GM23338 (cell line): ENCODE measurements at regions not wholly inside any gene's neighbourhood (a gene's known extent, or its start where the extent isn't known, plus 50 kb on each side); places are given as distances from the start of the nearest gene placed in this dataset.

Source experiments
- ATAC-seq: fragments of 200-7000 bp; cut with Tn5 transposase; 3 replicates; pipeline ENCODE4 v1.9.1; 2020
- DNase-seq: peaks from one replicate; pipeline ENCODE4 v3.0.0-alpha.2; 2015; ENCODE audit warnings: low spot score
- H2AFZ ChIP-seq: fragments of 200-600 bp; sonication (generic); 2 replicates; pipeline ENCODE4 v1.8.0; 2016; ENCODE audit warnings: antibody characterized with exemption, mild to moderate bottlenecking, moderate library complexity
- H3F3A ChIP-seq: fragments of 200-600 bp; sonication (generic); replicated peaks from 2 replicates; pipeline ENCODE4 v1.8.0; 2017; ENCODE audit warnings: antibody characterized with exemption, mixed run types, low read depth
- H3K27ac ChIP-seq: fragments of 200-600 bp; sonication (generic); 2 replicates; pipeline ENCODE4 v1.6.1; 2016; ENCODE audit warnings: low read depth
- H3K27me3 ChIP-seq: fragments of 200-600 bp; sonication (generic); 2 replicates; pipeline ENCODE4 v1.8.0; 2016; ENCODE audit warnings: mild to moderate bottlenecking, mixed run types, moderate library complexity; ENCODE audit not compliant: insufficient read depth
- H3K36me3 ChIP-seq: fragments of 200-600 bp; sonication (generic); 2 replicates; pipeline ENCODE4 v1.8.0; 2016; ENCODE audit warnings: mild to moderate bottlenecking; ENCODE audit not compliant: insufficient read depth
- H3K4me1 ChIP-seq: fragments of 200-600 bp; sonication (generic); 2 replicates; pipeline ENCODE4 v1.8.0; 2016; ENCODE audit warnings: mild to moderate bottlenecking, moderate library complexity; ENCODE audit not compliant: insufficient read depth
- H3K4me2 ChIP-seq: fragments of 200-600 bp; sonication (generic); 2 replicates; pipeline ENCODE4 v1.7.1; 2017; ENCODE audit warnings: mixed run types
- H3K4me3 ChIP-seq: fragments of 200-600 bp; sonication (generic); 2 replicates; pipeline ENCODE4 v1.6.1; 2016; ENCODE audit warnings: mixed run types
- H3K79me2 ChIP-seq: fragments of 200-600 bp; sonication (generic); replicated peaks from 2 replicates; pipeline ENCODE4 v1.8.0; 2017; ENCODE audit warnings: mild to moderate bottlenecking; ENCODE audit not compliant: insufficient read depth
- H3K9me2 ChIP-seq: fragments of 200-600 bp; sonication (generic); 2 replicates; pipeline ENCODE4 v1.8.0; 2017; ENCODE audit not compliant: insufficient read depth
- H4K20me1 ChIP-seq: fragments of 200-600 bp; sonication (generic); replicated peaks from 2 replicates; pipeline ENCODE4 v1.8.0; 2017; ENCODE audit warnings: mild to moderate bottlenecking; ENCODE audit not compliant: insufficient read depth
- H3K27ac Mint-ChIP-seq: 2 replicates; pipeline ENCODE4 v1.8.0; 2020; ENCODE audit warnings: inconsistent platforms, mild to moderate bottlenecking, moderate library complexity, mixed read lengths
- H3K27me3 Mint-ChIP-seq: 3 replicates; pipeline ENCODE4 v1.8.0; 2022; ENCODE audit warnings: low read depth, mild to moderate bottlenecking, moderate library complexity, mixed read lengths, inconsistent platforms; ENCODE audit not compliant: insufficient read depth, poor library complexity
- H3K36me3 Mint-ChIP-seq: 3 replicates; pipeline ENCODE4 v1.8.0; 2021; ENCODE audit warnings: low read depth, mild to moderate bottlenecking, inconsistent platforms, moderate library complexity, mixed read lengths
- H3K4me1 Mint-ChIP-seq: 3 replicates; pipeline ENCODE4 v1.8.0; 2020; ENCODE audit warnings: mild to moderate bottlenecking, inconsistent platforms, mixed read lengths
- H3K4me3 Mint-ChIP-seq: 3 replicates; pipeline ENCODE4 v1.8.0; 2021; ENCODE audit warnings: moderate library complexity, mild to moderate bottlenecking, inconsistent platforms, mixed read lengths
- H3K9me3 Mint-ChIP-seq: 3 replicates; pipeline ENCODE4 v1.8.0; 2020; ENCODE audit warnings: moderate library complexity, mild to moderate bottlenecking, inconsistent platforms, mixed read lengths
- CREB1 ChIP-seq: fragments of 250-450 bp; sonication (Bioruptor Pico); IDR thresholded peaks from 2 replicates; pipeline ENCODE4 v1.5.0; 2020; ENCODE audit warnings: low read depth, mild to moderate bottlenecking, moderate library complexity
- CTCF ChIP-seq, 2 experiments: fragments of 200-600 bp in 1 of 2; sonication (generic) in 1 of 2; conservative IDR thresholded peaks; 2 replicates each; pipeline versions ENCODE4 v1.5.1 to v1.6.1; 2016 to 2017; ENCODE audit warnings: antibody characterized with exemption in 2 of 2, low read depth in 2 of 2, mild to moderate bottlenecking in 2 of 2, moderate library complexity in 1 of 2
- ETS1 ChIP-seq: IDR thresholded peaks from 2 replicates; pipeline ENCODE4 v1.6.1; 2016; ENCODE audit warnings: antibody characterized with exemption
- EZH2 ChIP-seq: fragments of 200-600 bp; sonication (generic); IDR thresholded peaks from one replicate; pipeline ENCODE4 v1.8.0; 2017; ENCODE audit warnings: antibody characterized with exemption, mild to moderate bottlenecking, low read depth; ENCODE audit not compliant: unreplicated experiment
- EZH2phosphoT487 ChIP-seq: fragments of 200-600 bp; sonication (generic); IDR thresholded peaks from one replicate; pipeline ENCODE4 v1.8.1; 2018; ENCODE audit warnings: antibody characterized with exemption; ENCODE audit not compliant: unreplicated experiment
- JUNB ChIP-seq: IDR thresholded peaks from one replicate; pipeline ENCODE4 v1.6.1; 2016; ENCODE audit warnings: antibody characterized with exemption; ENCODE audit not compliant: unreplicated experiment
- POLR2AphosphoS5 ChIP-seq: IDR thresholded peaks from 2 replicates; pipeline ENCODE4 v1.6.1; 2016; ENCODE audit warnings: antibody characterized with exemption, low read depth
- REST ChIP-seq: IDR thresholded peaks from one replicate; pipeline ENCODE4 v1.6.1; 2018; ENCODE audit warnings: antibody characterized with exemption; ENCODE audit not compliant: unreplicated experiment
- STAT1 ChIP-seq: IDR thresholded peaks from one replicate; pipeline ENCODE4 v1.6.1; 2016; ENCODE audit warnings: antibody characterized with exemption; ENCODE audit not compliant: unreplicated experiment
- ZNF114 ChIP-seq: fragments of 250-450 bp; sonication (Bioruptor Pico); IDR thresholded peaks from 2 replicates; pipeline ENCODE4 v1.5.0; 2020; ENCODE audit warnings: mild to moderate bottlenecking, moderate library complexity
- ZNF331 ChIP-seq: fragments of 250-450 bp; sonication (Bioruptor Pico); IDR thresholded peaks from 2 replicates; pipeline ENCODE4 v1.5.0; 2020; ENCODE audit warnings: low read depth, mild to moderate bottlenecking, moderate library complexity
- ZNF462 ChIP-seq: fragments of 250-450 bp; sonication (Bioruptor Pico); IDR thresholded peaks from 2 replicates; pipeline ENCODE4 v1.5.0; 2020; ENCODE audit warnings: mild to moderate bottlenecking, moderate library complexity

GRCh38 chrX:137305404-137305803 is 260.5 kb upstream of the ZIC3 start:
- Histone ChIP-seq H2AFZ (no peak overlapping the region), H4K20me1 (no peaks in the 10 kb centered on the region), H3K9me2 (no peaks in the 10 kb centered on the region), H3K4me1 (no peaks in the 10 kb centered on the region; the same call in 1 of the 2 replicates), H3K4me3 (no peak overlapping the region), H3F3A (no peaks in the 10 kb centered on the region), H3K27ac (no peak overlapping the region), H3K79me2 (no peaks in the 10 kb centered on the region), H3K36me3 (no peaks in the 10 kb centered on the region), H3K27me3 (no peaks in the 10 kb centered on the region), H3K4me2 (no peak overlapping the region)
- Mint-ChIP-seq H3K9me3 (no peaks in the 10 kb centered on the region; the same call in 2 of the 3 replicates), H3K4me1 (peaks cover 13% of the 10 kb centered on the region), H3K36me3 (no peaks in the 10 kb centered on the region), H3K4me3 (no peak overlapping the region), H3K27ac (no peak overlapping the region), H3K27me3 (no peaks in the 10 kb centered on the region)
- TF ChIP-seq EZH2 = no peak
- TF ChIP-seq ETS1 = no peak
- TF ChIP-seq CREB1 (CRISPR knock-in tag) = no peak
- TF ChIP-seq ZNF331 (CRISPR knock-in tag) = no peak
- no peak for TF ChIP-seq EZH2phosphoT487
- TF ChIP-seq REST = no peak
- no peak for TF ChIP-seq ZNF462 (CRISPR knock-in tag)
- TF ChIP-seq STAT1 = no peak
- no peak for TF ChIP-seq CTCF (conservative IDR thresholded peaks at IDR 0.05; ENCODE audit: low read depth in 2 of 2)
- TF ChIP-seq ZNF114 (CRISPR knock-in tag) = no peak
- no peak for TF ChIP-seq JUNB
- TF ChIP-seq POLR2AphosphoS5 = no peak
- ATAC-seq (no peak), DNase-seq (no peak)
